ENCODE measurements at regions not wholly inside any gene's neighbourhood (a gene's known extent, or its start where the extent isn't known, plus 50 kb on each side); places are given as distances from the start of the nearest gene placed in this dataset.

DNA sequence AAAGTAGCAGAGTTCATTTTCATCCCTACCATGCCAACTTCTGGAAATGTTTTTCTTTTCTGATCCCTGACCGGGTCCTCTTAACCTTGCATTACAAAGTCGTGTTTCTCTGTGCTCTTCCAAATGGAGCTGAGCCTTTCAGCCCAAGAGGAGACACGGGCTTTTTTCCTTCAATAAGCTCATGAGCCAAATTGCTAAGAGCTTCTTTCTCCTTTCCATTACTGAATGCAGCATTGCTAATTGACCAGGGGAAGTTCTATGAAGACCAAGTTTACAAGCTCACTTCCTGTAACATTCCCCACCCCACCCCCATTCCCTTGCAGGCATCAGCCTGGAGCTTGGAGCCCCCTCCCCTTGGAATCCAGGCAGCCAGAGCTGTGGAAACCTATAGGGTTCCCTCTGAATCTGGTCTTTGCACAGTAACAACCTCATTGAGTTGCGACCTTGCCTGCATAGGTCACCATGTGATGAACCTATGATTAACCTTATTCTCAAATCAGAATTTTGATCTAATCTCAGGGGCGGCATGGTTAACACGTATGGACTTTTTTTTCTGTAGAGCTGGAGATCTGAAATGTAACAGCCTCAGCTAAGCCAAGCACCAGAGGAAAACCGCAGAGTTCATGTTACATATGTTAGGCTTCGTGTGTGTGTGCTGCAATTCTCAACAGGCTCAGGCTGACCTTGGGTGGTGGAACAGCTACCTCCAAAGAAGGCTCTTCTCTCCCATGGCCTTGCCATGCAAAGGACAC is 395.7 kb upstream of the ZNF462 start:
- Histone ChIP-seq H3K79me2 (no peaks in the 10 kb centered on the region), H3K27ac (no peak overlapping the region), H3K4me1 (no peaks in the 10 kb centered on the region), H3K4me3 (ENCODE audit: low read depth, low read length) (no peak overlapping the region), H2AFZ (no peak overlapping the region), H3K9ac (no peak overlapping the region), H3K9me3 (ENCODE audit: control insufficient read depth, low read length) (no peaks in the 10 kb centered on the region), H3K27me3 (ENCODE audit: control insufficient read depth, insufficient read depth, low read length) (no peaks in the 10 kb centered on the region), H3K36me3 (ENCODE audit: control insufficient read depth, insufficient read depth, low read length) (no peaks in the 10 kb centered on the region), H3K4me2 (ENCODE audit: low read length) (no peak overlapping the region)
- TF ChIP-seq, protein P1, sequence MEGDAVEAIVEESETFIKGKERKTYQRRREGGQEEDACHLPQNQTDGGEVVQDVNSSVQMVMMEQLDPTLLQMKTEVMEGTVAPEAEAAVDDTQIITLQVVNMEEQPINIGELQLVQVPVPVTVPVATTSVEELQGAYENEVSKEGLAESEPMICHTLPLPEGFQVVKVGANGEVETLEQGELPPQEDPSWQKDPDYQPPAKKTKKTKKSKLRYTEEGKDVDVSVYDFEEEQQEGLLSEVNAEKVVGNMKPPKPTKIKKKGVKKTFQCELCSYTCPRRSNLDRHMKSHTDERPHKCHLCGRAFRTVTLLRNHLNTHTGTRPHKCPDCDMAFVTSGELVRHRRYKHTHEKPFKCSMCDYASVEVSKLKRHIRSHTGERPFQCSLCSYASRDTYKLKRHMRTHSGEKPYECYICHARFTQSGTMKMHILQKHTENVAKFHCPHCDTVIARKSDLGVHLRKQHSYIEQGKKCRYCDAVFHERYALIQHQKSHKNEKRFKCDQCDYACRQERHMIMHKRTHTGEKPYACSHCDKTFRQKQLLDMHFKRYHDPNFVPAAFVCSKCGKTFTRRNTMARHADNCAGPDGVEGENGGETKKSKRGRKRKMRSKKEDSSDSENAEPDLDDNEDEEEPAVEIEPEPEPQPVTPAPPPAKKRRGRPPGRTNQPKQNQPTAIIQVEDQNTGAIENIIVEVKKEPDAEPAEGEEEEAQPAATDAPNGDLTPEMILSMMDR (IDR thresholded peaks at IDR 0.05), result no peak

DNA sequence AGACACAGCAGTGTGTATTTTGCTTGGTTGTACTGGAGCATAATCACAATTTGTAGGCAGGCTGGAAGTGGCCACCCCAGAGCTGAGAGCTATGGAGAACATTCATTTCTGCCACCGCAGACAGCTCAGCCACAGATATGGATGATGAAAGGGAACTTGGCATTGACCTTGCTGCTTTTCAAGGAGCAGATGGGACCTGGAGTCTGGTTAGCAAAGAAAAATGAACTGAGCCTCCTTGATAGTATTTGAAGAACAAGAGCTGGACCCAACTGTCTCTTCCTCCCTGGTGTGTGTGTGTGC is 395.2 kb upstream of the ZNF462 start:
- no peaks in the 10 kb centered on the region for H3K9me3 ChIP-seq (ENCODE audit: control insufficient read depth, low read length)
- TF ChIP-seq, protein P1 (IDR thresholded peaks at IDR 0.05), result no peak

DNA sequence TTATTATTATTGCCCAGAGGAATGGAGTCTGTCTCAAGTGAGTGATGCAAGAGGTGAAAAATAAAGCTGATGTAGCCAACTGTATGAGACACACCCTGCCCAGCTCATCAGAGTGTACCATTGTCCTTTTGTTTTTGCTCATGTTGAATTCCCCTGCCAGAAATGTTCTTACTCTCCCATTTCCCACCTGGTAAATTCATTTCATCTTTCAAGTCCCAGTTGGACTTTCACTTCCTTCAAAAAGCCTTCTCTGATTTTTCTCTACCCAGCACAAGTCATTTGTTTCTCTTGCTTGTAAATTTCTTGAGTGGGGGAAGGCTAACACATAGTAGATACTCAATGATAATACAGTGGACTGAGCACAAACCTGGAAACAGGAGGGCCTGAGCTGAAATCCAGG is 394.5 kb upstream of the ZNF462 start:
- Histone ChIP-seq H3K9me3 (ENCODE audit: control insufficient read depth, low read length) (no peaks in the 10 kb centered on the region), H3K9ac (no peak overlapping the region), H3K4me1 (no peaks in the 10 kb centered on the region), H2AFZ (no peak overlapping the region), H3K27ac (no peak overlapping the region), H3K4me2 (ENCODE audit: low read length) (no peak overlapping the region), H3K79me2 (no peaks in the 10 kb centered on the region), H3K4me3 (ENCODE audit: low read depth, low read length) (no peak overlapping the region), H3K36me3 (ENCODE audit: control insufficient read depth, insufficient read depth, low read length) (no peaks in the 10 kb centered on the region), H3K27me3 (ENCODE audit: control insufficient read depth, insufficient read depth, low read length) (no peaks in the 10 kb centered on the region)
- TF ChIP-seq, protein P1 (IDR thresholded peaks at IDR 0.05), result no peak

More for the DNA sequence above, 395.2 kb upstream of the ZNF462 start:
- H3K27ac ChIP-seq, result no peak overlapping the region
- H3K36me3 ChIP-seq (ENCODE audit: control insufficient read depth, insufficient read depth, low read length), result no peaks in the 10 kb centered on the region
- H3K4me3 ChIP-seq (ENCODE audit: low read depth, low read length), result no peak overlapping the region
- H3K79me2 ChIP-seq, result no peaks in the 10 kb centered on the region
- no peak overlapping the region for H2AFZ ChIP-seq
- no peaks in the 10 kb centered on the region for H3K27me3 ChIP-seq (ENCODE audit: control insufficient read depth, insufficient read depth, low read length)
- H3K9ac ChIP-seq, result no peak overlapping the region
- H3K4me1 ChIP-seq, result no peaks in the 10 kb centered on the region
- no peak overlapping the region for H3K4me2 ChIP-seq (ENCODE audit: low read length)

DNA sequence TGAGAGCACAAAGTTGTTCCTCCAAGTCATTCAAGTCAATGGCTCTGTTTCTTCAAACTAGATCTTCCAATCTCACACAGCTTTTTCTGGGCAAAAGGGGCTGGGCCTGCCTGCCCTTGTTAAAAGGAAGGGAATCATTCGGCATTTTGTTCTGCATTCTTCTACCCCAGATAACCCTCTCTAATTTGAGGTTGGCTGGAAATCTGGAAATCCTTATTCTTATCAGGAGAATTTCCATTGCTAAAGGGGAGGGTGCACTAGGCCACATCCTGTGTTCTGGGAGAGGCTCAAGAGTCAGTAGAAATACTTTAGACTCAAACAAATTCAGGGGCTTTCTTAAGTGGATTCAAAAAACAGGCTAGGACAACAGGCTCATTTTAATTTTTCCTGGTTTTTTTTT is 384.7 kb upstream of the ZNF462 start:
- H2AFZ ChIP-seq, result no peak overlapping the region
- no peaks in the 10 kb centered on the region for H3K79me2 ChIP-seq
- no peaks in the 10 kb centered on the region for H3K36me3 ChIP-seq (ENCODE audit: control insufficient read depth, insufficient read depth, low read length)
- H3K27ac ChIP-seq, result no peak overlapping the region
- H3K27me3 ChIP-seq (ENCODE audit: control insufficient read depth, insufficient read depth, low read length), result no peaks in the 10 kb centered on the region
- TF ChIP-seq, protein P1 (IDR thresholded peaks at IDR 0.05), result no peak
- H3K4me1 ChIP-seq, result no peaks in the 10 kb centered on the region
- H3K4me3 ChIP-seq (ENCODE audit: low read depth, low read length), result no peak overlapping the region
- H3K4me2 ChIP-seq (ENCODE audit: low read length), result no peak overlapping the region
- no peak overlapping the region for H3K9ac ChIP-seq
- peaks cover 3% of the 10 kb centered on the region for H3K9me3 ChIP-seq (ENCODE audit: control insufficient read depth, low read length)

- H3K36me3 ChIP-seq (ENCODE audit: control insufficient read depth, insufficient read depth, low read length), result no peaks in the 10 kb centered on the region
- no peak overlapping the region for H3K4me3 ChIP-seq (ENCODE audit: low read depth, low read length)
- H3K9ac ChIP-seq, result no peak overlapping the region
- H3K27ac ChIP-seq, result no peak overlapping the region
- no peaks in the 10 kb centered on the region for H3K79me2 ChIP-seq
- H3K9me3 ChIP-seq (ENCODE audit: control insufficient read depth, low read length), result peaks cover 3% of the 10 kb centered on the region
- no peaks in the 10 kb centered on the region for H3K27me3 ChIP-seq (ENCODE audit: control insufficient read depth, insufficient read depth, low read length)
- no peak overlapping the region for H3K4me2 ChIP-seq (ENCODE audit: low read length)
- H3K4me1 ChIP-seq, result no peaks in the 10 kb centered on the region
- H2AFZ ChIP-seq, result no peak overlapping the region
- TF ChIP-seq, protein P1 (IDR thresholded peaks at IDR 0.05), result no peak
Measured at GRCh38 chr9:106478727-106479126, 384.2 kb upstream of the ZNF462 start.

All from parathyroid adenoma (tissue), 2 donors.